ENCODE measurements at regions not wholly inside any gene's neighbourhood (a gene's known extent, or its start where the extent isn't known, plus 50 kb on each side); places are given as distances from the start of the nearest gene placed in this dataset.

DNA sequence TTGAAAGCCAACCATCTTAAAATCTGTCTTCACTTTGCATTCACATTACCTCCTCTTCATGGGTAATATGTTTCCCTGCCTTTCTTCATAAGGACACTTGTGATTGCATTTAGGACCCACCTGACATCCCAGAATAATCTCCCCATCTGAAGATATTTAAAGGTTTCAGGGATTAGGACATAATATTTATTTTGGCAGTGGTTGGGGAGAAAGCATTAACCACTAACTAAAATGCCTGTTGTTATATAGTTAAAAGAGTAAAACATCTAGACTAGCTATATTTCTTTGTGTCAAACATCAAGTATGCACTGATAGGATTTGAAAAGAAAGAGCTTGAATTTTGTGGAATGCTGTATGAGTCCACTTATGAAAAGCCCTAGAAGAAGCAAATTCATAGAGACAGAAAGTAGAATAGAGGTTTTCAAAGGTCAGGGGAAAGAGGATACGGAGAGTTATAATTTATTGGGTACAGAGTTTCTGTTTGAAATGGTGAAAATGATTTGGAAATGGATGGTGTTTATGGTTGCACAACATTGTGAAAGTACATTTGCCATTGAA lies 457.7 kb upstream of the SPRY2 start:
- no peak for DNase-seq
- intact Hi-C loops (cut with DNase I), result no loop called here

DNA sequence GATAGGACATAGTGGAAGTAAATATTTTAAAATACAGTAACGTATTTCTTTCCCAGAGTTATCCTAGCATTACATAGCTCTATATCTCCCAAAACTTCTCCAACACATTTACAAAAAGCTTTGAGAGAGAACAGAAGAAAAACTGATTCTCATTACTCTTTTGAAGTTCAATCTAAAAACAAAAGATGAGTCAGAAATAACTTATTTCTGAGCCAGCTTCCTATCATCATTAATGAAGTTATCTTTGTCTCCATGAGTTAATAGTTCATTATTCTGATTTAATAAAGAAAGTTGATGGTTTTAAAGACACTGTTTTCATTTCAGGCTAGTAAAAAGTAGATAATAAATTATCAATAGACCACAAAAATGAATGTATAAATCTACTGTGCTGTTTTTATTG lies 446.7 kb upstream of the SPRY2 start:
- DNase-seq, result no peak
- intact Hi-C loops (cut with DNase I), result no loop called here

DNA sequence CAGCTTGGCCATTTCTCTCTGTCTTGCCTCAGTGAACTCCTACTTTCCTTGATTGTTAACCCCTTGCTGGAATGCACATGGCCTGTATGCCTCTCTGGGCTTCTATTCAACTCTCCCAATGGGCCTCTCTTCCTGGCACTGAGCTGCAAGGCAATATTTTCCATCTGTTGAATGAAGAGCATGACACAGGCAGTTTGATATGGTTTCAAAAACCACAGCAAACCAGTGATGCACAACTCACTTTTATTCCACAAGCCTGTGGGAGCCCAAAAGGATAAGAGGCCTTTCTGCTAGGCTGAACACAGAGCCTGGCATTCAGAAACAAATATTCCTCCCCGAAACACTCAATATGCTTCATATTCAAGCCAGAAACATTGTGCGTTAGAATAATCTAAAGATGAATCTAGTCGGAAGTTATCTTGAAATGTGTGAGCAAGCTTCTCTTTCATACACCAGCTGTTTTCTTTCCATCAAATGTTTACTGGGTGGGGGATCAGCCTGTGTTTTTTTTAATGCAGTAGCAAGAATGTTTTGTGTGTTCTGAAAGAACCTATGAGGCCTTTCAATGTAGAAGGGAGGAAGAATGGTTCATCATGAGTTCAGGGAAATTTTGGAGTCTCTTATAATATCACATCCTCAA lies 443.1 kb upstream of the SPRY2 start:
- no peak for DNase-seq
- intact Hi-C loops (cut with DNase I), result no loop called here

DNA sequence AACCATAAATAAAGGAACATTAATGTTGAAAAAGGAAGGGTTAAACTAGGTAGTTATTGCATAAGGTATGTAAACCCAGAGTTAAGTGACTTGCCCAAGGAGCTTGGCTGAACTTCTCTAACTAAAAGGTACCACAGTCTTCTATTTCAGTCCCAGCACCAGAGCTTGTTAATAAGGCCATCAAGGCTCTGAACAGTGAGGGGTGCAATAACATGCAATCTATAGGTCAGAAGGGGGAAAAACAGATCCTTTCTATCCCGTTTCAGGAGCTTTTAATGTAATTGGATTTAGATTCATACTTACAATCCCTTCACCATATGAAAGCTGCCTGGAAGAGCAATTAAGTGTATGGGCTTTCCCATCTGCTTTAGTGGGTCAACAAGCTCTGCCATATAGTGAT lies 441.5 kb upstream of the SPRY2 start:
- intact Hi-C loops (cut with DNase I), result no loop called here
- DNase-seq, result no peak

DNA sequence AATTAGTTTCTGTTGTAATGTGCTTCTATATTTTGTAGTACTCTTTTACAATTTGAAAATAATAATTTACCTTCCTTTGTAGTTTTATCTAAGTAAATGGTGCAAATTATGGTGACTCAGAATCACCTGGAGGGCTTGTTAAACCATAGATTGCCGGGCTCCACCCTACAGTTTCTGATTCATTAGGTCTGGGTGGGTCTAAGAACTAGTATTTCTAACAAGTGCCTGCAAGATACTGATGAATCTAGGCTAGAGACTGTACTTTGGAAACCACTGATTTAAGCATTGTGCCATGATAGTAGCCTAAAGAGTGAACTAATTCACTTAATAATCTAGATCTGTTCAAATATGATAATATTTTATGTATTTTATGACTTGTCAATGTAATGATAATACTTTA lies 437.4 kb upstream of the SPRY2 start:
- DNase-seq, result no peak
- intact Hi-C loops (cut with DNase I), result no loop called here

DNA sequence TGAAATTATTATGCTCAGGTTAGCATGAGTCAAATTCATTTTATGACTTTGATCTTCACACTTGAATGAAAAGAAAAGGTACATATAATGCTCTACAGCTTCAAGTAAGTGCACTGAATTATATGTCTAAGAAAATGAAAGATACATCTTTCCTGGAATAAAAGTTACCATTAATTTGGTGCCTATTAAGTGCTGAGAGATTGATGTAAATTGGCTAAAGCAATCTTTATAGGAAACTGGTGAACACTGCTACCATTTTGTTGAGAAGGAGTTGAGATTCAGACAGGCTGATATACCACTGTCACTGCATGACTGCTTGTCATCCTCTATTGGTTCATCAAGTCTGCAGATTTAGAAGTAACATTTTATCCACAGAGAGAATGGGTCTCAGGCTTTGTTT lies 416.8 kb upstream of the SPRY2 start:
- intact Hi-C loops (cut with DNase I), result no loop called here
- DNase-seq, result no peak

DNA sequence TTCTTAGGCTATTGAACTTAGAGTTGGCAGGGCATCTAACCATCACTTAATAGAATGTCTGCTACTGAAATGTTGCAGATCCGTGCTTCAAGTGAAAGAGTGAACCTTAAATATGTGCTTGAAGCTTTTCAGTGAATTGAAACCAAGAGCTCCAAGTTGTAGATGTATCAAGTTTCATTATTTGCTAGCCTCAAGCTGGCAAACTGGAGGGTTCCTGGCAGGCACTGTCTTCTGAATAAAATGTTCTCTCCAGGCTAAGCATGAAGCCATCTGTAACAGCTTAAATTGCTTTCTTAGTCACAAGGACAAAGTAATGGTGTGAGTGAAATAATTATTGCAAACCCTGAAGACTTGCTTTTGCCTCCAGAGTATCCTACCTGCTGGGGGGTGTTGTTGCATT lies 415.0 kb upstream of the SPRY2 start:
- peak in 2 of 10 donors; percentile 15 to 29 for DNase-seq
- intact Hi-C loops (cut with DNase I), result no loop called here

DNA sequence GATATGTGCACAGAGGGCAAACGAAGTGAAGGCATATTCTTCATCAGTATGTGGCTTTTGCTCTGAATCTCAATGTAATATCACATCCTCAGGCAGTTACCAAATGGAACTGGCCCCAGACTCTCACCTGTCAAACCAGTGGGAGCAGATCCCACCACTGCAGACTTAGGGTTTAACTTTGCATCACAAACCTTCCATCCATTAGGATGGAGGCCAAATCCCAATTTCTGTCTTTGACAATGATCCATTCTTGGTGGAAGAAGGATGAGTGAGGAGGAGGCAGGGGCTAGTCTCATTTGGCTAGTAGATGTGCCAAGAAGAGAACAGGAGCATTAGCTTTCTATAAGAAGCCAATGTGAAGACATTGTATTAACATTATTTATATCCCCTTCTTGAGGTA lies 413.5 kb upstream of the SPRY2 start:
- intact Hi-C loops (cut with DNase I), result no loop called here
- no peak for DNase-seq

DNA sequence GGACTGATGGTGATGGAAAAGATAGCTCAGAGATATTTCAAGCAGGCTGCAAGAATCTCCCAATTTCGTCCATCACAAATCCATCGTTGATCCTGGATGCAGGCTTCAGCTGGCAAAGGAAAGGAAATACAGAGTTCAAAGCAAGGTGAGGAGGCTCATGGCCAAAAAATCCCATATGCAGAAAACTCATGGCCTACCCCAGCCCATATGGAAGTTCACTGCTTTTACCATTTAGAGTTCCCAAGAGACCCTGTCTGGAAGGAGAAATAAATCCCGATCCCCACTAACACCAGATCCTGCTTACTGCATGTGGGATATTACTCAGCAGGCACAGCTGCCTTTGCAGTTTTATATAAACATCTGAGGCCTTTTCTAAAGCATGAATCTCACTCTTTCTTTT lies 412.9 kb upstream of the SPRY2 start:
- DNase-seq, result no peak
- intact Hi-C loops (cut with DNase I), result no loop called here

DNA sequence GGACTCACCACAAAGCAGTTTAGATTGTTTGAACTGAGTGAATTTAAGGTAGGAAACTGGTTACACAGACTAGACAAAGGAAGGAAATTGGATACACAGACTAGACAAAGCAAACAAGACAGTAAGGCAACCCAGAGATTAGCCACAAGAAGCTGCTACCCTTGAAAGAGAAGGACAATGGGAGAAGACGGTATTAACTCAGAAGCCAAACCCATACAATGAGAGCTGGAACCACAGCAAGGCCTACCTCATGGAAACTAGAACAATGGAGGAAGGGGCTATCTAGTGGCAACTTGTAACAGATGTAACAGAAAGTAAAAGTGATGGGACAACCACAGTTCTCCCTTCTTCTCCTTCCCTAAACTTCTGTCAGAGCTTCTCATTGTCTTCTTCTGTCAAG lies 410.9 kb upstream of the SPRY2 start:
- DNase-seq, result no peak
- intact Hi-C loops (cut with DNase I), result no loop called here

DNA sequence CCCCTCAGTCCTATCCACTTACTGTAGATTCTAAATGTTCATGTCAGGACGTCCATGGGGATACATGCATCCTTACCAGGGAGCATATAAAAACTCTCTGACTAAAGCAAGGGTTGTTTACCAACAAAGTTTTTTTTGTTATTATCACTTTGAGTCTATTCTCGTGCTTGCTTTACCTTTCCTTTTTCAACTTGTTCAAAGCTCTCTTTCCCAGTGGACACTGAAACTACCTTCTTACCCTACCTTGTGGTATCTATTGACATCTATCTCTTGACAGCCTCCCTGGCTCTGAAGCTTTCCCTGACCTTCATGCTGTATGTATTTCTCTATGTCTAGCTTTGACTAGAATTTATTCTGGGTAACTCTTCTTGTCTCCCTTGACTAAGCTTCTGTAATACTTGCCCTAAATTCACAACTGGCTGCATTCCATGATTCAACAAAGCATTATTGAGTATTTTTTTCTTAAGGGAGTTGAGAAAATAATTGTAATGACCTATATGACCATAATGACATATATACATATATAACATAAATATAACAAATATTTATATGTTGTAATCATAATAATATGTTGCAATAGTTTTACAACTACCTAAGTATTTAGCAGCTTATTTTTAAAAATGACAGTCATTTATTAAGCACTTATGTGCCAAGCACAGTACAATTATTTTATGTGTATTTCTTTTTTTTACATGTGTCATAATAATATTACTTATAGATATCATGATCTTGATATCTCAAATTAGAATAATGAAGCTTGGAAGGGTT lies 403.4 kb upstream of the SPRY2 start:
- intact Hi-C loops (cut with DNase I), result no loop called here
- DNase-seq, result no peak

DNA sequence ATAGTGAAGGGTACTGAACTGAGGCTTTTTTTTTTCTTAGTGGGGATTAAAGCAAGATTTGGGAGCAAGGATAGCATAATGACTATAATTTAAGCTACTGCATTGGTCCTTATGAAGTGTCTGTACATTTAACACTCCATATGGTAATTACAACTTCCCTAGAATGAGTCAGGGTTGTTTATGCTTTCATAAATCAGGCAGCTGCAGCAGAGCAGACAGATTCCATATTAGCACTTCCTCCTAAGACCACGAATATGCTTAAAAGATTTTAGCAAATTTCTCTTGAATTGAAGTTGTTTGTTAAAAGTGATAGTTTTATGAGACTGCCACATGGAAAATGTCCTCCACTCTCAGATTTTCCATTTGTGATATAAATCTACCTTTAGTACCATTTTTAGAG lies 401.1 kb upstream of the SPRY2 start:
- no peak for DNase-seq
- intact Hi-C loops (cut with DNase I), result no loop called here

DNA sequence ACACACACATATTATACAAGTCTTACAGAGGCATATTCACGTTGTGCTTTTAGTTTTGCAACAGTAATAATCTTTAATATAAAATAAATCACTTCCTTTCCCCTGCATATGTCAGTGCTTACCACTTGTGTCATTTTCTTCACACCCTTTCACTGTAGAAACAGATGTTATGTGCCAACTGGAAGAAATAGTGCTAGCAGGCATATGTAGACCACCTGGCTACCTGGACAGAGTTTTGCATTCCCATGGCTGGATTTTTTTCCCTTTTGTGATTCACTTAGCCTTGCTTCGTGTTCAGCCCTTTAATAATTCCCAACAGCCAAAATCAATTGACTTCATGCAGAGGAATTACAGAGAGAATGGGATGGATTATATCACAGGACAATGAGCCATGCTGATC lies 399.1 kb upstream of the SPRY2 start:
- no peak for DNase-seq
- intact Hi-C loops (cut with DNase I), result no loop called here

DNA sequence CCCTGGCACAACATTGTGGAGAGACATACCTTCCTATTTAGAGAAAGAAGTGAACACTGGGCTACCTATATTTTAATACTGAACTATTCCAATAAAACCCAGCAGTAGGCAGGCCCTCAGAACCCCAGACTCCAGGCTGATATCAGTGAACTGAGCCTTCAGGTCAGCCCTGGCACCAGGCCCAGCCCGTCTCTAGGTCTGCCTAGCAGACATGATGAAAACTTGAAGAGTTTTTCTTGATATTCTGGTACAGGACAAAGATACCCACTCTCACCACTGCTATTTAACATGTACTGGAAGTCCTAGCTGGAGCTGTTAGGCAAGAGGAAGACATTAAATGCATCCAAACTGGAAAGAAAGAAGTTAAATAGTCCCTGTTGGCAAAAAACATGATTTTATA lies 396.6 kb upstream of the SPRY2 start:
- peak in 1 of 10 donors; percentile 59 for DNase-seq
- intact Hi-C loops (cut with DNase I), result no loop called here

DNA sequence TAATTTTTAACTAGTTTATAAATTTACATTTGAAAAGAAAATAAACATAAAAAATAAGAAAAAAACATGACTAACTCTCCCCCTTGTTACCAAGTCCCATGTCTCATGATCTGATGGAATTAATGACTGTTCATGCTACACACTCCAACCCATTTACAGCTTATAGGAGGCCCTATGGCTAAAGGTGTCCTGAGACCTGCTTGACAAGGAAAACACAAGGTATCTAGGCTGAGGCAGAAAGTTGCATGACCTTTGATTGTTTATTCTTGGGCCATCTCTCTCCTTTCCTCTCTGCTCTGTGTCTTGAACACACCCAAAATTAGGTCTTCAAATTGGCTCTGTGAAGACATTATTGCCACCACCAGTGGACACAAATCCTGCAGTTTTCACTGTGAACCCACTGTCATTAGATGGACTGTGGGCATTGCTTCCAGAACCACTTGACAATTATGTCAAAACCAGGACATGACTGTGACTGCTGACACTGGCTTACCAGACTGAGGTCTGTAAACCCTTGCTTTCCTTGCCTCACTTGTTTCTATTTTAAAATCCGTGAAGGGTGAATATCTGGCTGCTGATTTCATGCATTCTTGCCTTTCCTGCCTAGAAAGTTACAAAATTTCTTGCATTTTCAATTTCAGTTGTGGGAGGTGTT lies 386.5 kb upstream of the SPRY2 start:
- intact Hi-C loops (cut with DNase I), result no loop called here
- no peak for DNase-seq

DNA sequence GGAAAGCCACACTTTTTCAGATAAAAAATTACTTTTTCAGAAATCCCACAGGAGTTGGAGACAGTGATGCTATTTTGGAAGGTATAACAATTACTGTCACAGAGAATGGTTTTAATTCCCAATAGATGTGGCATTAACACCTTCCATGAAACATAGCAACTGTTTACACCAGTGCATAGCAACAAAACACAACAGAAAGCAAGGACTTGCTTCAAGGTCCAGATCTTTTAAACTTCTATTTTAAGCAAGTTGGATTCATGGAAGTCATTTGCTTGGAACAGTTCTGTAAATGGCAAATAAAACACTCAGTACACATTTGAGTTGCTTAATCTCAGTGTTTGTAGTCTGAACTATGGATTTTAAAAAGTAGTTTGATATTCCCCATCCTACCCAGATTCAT lies 385.9 kb upstream of the SPRY2 start:
- intact Hi-C loops (cut with DNase I), result no loop called here

DNA sequence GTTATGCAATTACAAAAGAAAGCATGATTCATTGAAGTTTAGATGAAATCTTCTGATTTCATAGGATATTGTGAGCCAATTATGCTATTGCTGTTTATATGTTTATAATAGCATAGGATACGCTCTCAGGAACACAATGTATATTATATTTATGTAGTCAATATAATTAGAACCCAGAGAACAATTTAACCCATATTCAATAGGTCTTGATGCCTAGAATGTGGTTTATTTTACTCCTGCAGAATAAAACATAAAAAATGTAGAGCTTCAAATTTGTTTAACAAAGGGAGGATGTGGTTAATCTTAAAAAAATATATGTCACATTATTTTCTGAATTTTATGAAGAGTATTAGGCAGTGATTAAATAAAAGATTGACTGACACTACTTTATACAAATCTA lies 380.8 kb upstream of the SPRY2 start:
- intact Hi-C loops (cut with DNase I), result no loop called here
- DNase-seq, result no peak

More for the DNA sequence above, 385.9 kb upstream of the SPRY2 start:
- DNase-seq, result no peak

DNA sequence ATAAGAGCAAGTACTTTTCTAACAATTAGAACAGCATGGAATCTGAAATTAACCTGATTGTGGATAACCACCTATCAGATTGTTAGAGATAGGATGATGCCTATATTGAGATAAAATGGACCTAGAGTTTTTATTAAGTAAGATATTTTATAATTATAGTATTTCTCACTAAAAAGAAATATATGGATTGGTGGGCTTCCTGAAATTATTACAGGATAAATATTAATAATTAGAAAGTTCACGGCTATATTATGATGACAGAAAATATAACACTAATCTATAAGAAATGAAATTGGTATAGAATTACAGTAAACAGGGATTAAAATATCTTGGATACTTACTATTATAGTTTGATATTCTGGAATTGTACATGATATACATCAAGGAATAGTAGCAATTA lies 378.0 kb upstream of the SPRY2 start:
- intact Hi-C loops (cut with DNase I), result no loop called here
- DNase-seq, result no peak

DNA sequence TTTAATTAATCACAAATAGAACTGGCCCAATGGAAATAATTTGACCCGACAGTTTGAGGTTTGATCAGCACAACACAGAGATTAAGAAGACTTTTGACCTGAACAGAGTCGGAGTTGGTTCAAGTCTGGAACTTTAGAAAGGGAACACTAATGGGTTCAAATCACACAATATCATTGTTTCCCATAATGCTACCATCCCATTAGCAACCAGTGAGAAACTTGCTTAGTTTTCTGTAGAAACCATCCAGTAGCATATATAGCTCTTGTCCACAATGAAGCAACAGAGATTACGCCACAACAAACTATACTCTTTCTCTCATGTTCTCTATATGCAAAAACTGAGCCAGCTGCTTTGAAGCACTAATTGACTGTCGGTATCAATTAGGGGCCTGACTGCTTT lies 376.9 kb upstream of the SPRY2 start:
- intact Hi-C loops (cut with DNase I), result no loop called here
- DNase-seq, result no peak

DNA sequence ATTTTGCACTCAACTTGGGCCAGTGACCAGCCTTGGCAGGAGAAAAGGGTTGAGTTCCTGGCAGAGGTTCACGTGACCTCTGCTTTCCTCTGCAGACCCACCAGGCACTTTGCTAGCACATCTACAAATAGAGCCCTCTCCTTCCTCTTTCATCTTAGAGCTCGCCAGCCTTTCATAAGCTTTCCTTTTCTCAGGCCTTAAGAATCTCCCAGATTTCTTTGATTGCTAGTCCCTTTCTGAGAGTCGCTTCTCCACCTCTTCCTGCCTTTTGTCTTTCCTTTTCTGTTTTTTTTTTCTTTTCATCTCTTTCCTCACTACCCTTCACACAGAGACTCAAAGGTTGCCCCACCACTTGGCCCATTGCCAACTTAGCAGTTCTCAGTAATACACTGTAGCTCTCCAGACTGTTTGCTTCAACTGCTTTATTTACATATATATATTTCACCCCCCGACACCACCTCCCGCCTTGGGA lies 375.7 kb upstream of the SPRY2 start:
- intact Hi-C loops (cut with DNase I), result no loop called here
- DNase-seq, result peak in 3 of 10 donors; percentile 50 to 69 (median 55)

DNA sequence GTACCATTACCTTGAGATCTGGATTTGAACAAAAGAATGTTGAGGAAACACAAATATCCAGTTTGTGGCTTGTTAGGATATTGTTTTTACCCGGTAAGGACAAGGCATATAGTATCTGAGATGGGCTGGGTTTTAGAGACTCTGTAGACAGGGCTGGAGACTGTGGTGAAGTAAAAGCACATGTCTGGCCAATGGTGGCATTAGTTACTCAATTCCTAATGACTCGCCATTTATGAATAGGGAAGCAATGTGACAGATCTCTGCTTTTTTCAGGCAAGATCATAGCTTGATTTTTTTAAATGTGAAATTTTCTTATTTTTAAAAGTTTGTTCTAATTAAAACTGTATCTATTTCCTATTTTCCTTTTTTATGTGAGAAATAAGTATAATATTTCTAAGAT lies 371.1 kb upstream of the SPRY2 start:
- intact Hi-C loops (cut with DNase I), result no loop called here
- DNase-seq, result no peak

DNA sequence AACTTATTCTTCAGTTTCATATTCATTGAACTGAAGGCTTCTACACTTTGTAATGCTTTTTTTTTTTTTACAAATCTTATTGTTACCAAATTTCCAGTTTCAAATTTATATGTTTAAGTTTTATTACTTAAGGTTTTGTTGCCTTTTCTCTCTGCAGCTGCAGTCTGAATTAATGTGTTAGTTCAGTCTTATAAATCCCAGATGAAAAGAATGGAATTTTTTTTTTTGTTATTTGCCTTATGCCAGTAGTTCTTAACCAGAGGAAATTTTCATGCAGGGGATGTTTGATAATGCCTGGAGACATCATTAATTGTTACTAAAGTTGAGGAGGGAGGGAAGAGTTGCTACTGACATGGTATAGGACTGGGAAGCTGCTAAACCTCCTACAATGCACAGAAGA lies 367.9 kb upstream of the SPRY2 start:
- intact Hi-C loops (cut with DNase I), result no loop called here
- no peak for DNase-seq

Measured in posterior cingulate gyrus (tissue), 11 donors.